A673 (cell line): ENCODE measurements at regions not wholly inside any gene's neighbourhood (a gene's known extent, or its start where the extent isn't known, plus 50 kb on each side); places are given as distances from the start of the nearest gene placed in this dataset.

Experiments used
- CTCF ChIP-seq: fragments of 300-800, 200-600 bp; sonication (generic); conservative IDR thresholded peaks from 2 replicates; pipeline ENCODE4 v1.5.1; 2017; ENCODE audit warnings: low read depth, mild to moderate bottlenecking, antibody characterized with exemption, low read length, moderate library complexity, mixed read lengths
- EZH2 ChIP-seq: fragments of 200-600 bp; sonication (generic); IDR thresholded peaks from 2 replicates; pipeline ENCODE4 v1.6.1; 2017; ENCODE audit warnings: borderline replicate concordance, low read depth, mild to moderate bottlenecking, mixed read lengths, antibody characterized with exemption, low read length; ENCODE audit not compliant: poor library complexity, severe bottlenecking

- TF ChIP-seq CTCF (no peak), EZH2 (no peak)
Observed at GRCh38 chr1:94315552-94316116, 78.2 kb upstream of the ARHGAP29 start.
